ENCODE measurements at regions not wholly inside any gene's neighbourhood (a gene's known extent, or its start where the extent isn't known, plus 50 kb on each side); places are given as distances from the start of the nearest gene placed in this dataset.
"Not testable (repeated sequence)": the region's sequence is repeated elsewhere in the genome, so short reads cannot be mapped to it uniquely, and the experiment has no call there.

- peak; percentile 2 for DNase-seq (ENCODE audit: low read depth)
Measured at GRCh38 chr1:166391279-166392066, 224.7 kb upstream of the FAM78B start.

GRCh38 chr1:166395729-166396128, 228.9 kb upstream of the FAM78B start:
- DNase-seq (ENCODE audit: low read depth) = no peak

GRCh38 chr1:166409253-166410082, 242.7 kb upstream of the FAM78B start:
- not testable (repeated sequence) for DNase-seq (ENCODE audit: low read depth)

GRCh38 chr1:166410083-166410385, 243.2 kb upstream of the FAM78B start:
- no peak for DNase-seq (ENCODE audit: low read depth)

GRCh38 chr1:166416831-166417230, 250.0 kb upstream of the FAM78B start:
- DNase-seq (ENCODE audit: low read depth) = not testable (repeated sequence)

GRCh38 chr1:166418344-166418933, 251.6 kb upstream of the FAM78B start:
- DNase-seq (ENCODE audit: low read depth) = no peak

- not testable (repeated sequence) for DNase-seq (ENCODE audit: low read depth)
Measured at GRCh38 chr1:166422586-166422985, 255.8 kb upstream of the FAM78B start.

GRCh38 chr1:166432655-166433054, 265.9 kb upstream of the FAM78B start:
- DNase-seq (ENCODE audit: low read depth) = no peak

- DNase-seq (ENCODE audit: low read depth) = not testable (repeated sequence)
Measured at GRCh38 chr1:166433404-166434304, 266.9 kb upstream of the FAM78B start.

- no peak for DNase-seq (ENCODE audit: low read depth)
Measured at GRCh38 chr1:166457700-166458099, 290.9 kb upstream of the FAM78B start.

- DNase-seq (ENCODE audit: low read depth) = no peak
Measured at GRCh38 chr1:166464333-166464732, 297.5 kb upstream of the FAM78B start.

- DNase-seq (ENCODE audit: low read depth) = no peak
Measured at GRCh38 chr1:166470014-166470413, 303.2 kb upstream of the FAM78B start.

- no peak for DNase-seq (ENCODE audit: low read depth)
Measured at GRCh38 chr1:166470441-166470840, 303.6 kb upstream of the FAM78B start.

GRCh38 chr1:166471359-166471758, 304.6 kb upstream of the FAM78B start:
- DNase-seq (ENCODE audit: low read depth) = no peak

GRCh38 chr1:166479052-166479631, 312.3 kb upstream of the FAM78B start:
- no peak for DNase-seq (ENCODE audit: low read depth)

- no peak for DNase-seq (ENCODE audit: low read depth)
Measured at GRCh38 chr1:166484471-166484870, 317.7 kb upstream of the FAM78B start.

- DNase-seq (ENCODE audit: low read depth) = no peak
Measured at GRCh38 chr1:166484871-166485270, 318.1 kb upstream of the FAM78B start.

- peak; percentile 58 for DNase-seq (ENCODE audit: low read depth)
Measured at GRCh38 chr1:166485620-166486019, 318.8 kb upstream of the FAM78B start.

- DNase-seq (ENCODE audit: low read depth) = no peak
Measured at GRCh38 chr1:166488327-166488726, 321.5 kb upstream of the FAM78B start.

GRCh38 chr1:166489356-166489669, 322.5 kb upstream of the FAM78B start:
- DNase-seq (ENCODE audit: low read depth) = no peak

GRCh38 chr1:166489670-166490436, 323.1 kb upstream of the FAM78B start:
- DNase-seq (ENCODE audit: low read depth) = no peak

All from HS-5 (cell line).